CD14-positive monocyte (primary cell): ENCODE measurements at regions not wholly inside any gene's neighbourhood (a gene's known extent, or its start where the extent isn't known, plus 50 kb on each side); places are given as distances from the start of the nearest gene placed in this dataset.

Source experiments
- DNase-seq, 3 donors: peaks; one replicate each; pipeline ENCODE4 v3.0.0-alpha.2; 2011 to 2022
- H2AFZ ChIP-seq: 2 replicates; pipeline ENCODE4 v1.6.0; 2012; ENCODE audit warnings: mild to moderate bottlenecking, low read depth, low read length, inconsistent platforms; ENCODE audit not compliant: insufficient read depth, poor library complexity, severe bottlenecking
- H3K27ac ChIP-seq, 2 donors: 1 replicate in 1 of 2; 2 replicates in 1 of 2; pipeline ENCODE4 v1.5.1; 2012 to 2013; ENCODE audit warnings: low read length in 2 of 2, control low read depth in 1 of 2, inconsistent platforms in 1 of 2, low read depth in 1 of 2, mild to moderate bottlenecking in 1 of 2
- H3K27me3 ChIP-seq, 2 donors: one replicate each; pipeline versions ENCODE4 v1.6.0 to v1.6.1; 2011 to 2013; ENCODE audit warnings: low read length in 2 of 2; ENCODE audit not compliant: control insufficient read depth in 2 of 2, insufficient read depth in 2 of 2
- H3K36me3 ChIP-seq, 2 donors: replicated peaks in 1 of 2; 1 replicate in 1 of 2; 2 replicates in 1 of 2; pipeline versions ENCODE4 v1.5.1 to v1.6.1; 2012 to 2013; ENCODE audit warnings: low read length in 2 of 2, control low read depth in 1 of 2, inconsistent platforms in 1 of 2, mild to moderate bottlenecking in 1 of 2; ENCODE audit not compliant: insufficient read depth in 2 of 2, control insufficient read depth in 1 of 2
- H3K4me1 ChIP-seq, 2 donors: 1 replicate in 1 of 2; 2 replicates in 1 of 2; pipeline versions ENCODE4 v1.5.1 to v1.6.1; 2012 to 2013; ENCODE audit warnings: low read length in 2 of 2, control low read depth in 1 of 2, inconsistent platforms in 1 of 2, mild to moderate bottlenecking in 1 of 2, moderate library complexity in 1 of 2; ENCODE audit not compliant: insufficient read depth in 2 of 2, control insufficient read depth in 1 of 2
- H3K4me2 ChIP-seq: replicated peaks from 2 replicates; pipeline ENCODE3; 2012; ENCODE audit warnings: low read length, moderate library complexity, mild to moderate bottlenecking; ENCODE audit not compliant: poor library complexity, severe bottlenecking; ENCODE audit errors: extremely low read depth
- H3K4me3 ChIP-seq, 3 experiments: fragments of 200-600 bp in 1 of 3; sonication (generic) in 1 of 3; replicated peaks in 1 of 3; 1 replicate in 2 of 3; 2 replicates in 1 of 3; pipeline ENCODE4 v1.5.1; 2011 to 2013; ENCODE audit warnings: low read length in 3 of 3, mild to moderate bottlenecking in 3 of 3, control low read depth in 2 of 3, low read depth in 2 of 3, inconsistent platforms in 1 of 3, moderate library complexity in 1 of 3
- H3K79me2 ChIP-seq: 2 replicates; pipeline ENCODE4 v1.6.0; 2012; ENCODE audit warnings: mild to moderate bottlenecking, control low read depth, inconsistent platforms, low read length, moderate library complexity; ENCODE audit not compliant: insufficient read depth
- H3K9ac ChIP-seq: 2 replicates; pipeline ENCODE4 v1.6.0; 2017; ENCODE audit warnings: low read length, mild to moderate bottlenecking; ENCODE audit not compliant: insufficient read depth, poor library complexity, severe bottlenecking
- H3K9me3 ChIP-seq, 2 donors: replicated peaks in 1 of 2; 1 replicate in 1 of 2; 2 replicates in 1 of 2; pipeline versions ENCODE4 v1.5.1 to v1.6.1; 2012 to 2013; ENCODE audit warnings: low read length in 2 of 2, control low read depth in 1 of 2; ENCODE audit not compliant: control insufficient read depth in 1 of 2, insufficient read depth in 1 of 2
- H4K20me1 ChIP-seq: 2 replicates; pipeline ENCODE4 v1.6.0; 2012; ENCODE audit warnings: mild to moderate bottlenecking, low read length, control low read depth, moderate library complexity; ENCODE audit not compliant: insufficient read depth
- H3K27ac Mint-ChIP-seq, 7 donors: one replicate each; pipeline ENCODE4 v1.8.0; 2020; ENCODE audit warnings: mild to moderate bottlenecking in 7 of 7, mixed read lengths in 7 of 7, moderate library complexity in 6 of 7, inconsistent platforms in 2 of 7
- H3K27me3 Mint-ChIP-seq, 3 donors: one replicate each; pipeline ENCODE4 v1.8.0; 2021 to 2022; ENCODE audit warnings: low read depth in 3 of 3, mild to moderate bottlenecking in 3 of 3, mixed read lengths in 3 of 3, moderate library complexity in 3 of 3, inconsistent platforms in 1 of 3
- H3K36me3 Mint-ChIP-seq, 2 donors: one replicate each; pipeline ENCODE4 v1.8.0; 2020; ENCODE audit warnings: mixed read lengths in 2 of 2, inconsistent platforms in 1 of 2, mild to moderate bottlenecking in 1 of 2
- H3K4me1 Mint-ChIP-seq: one replicate; pipeline ENCODE4 v1.8.0; 2020; ENCODE audit warnings: mild to moderate bottlenecking, mixed read lengths
- H3K4me3 Mint-ChIP-seq, 2 donors: one replicate each; pipeline ENCODE4 v1.8.0; 2020; ENCODE audit warnings: mild to moderate bottlenecking in 2 of 2, mixed read lengths in 2 of 2, moderate library complexity in 1 of 2
- H3K9me3 Mint-ChIP-seq, 7 donors: one replicate each; pipeline ENCODE4 v1.8.0; 2020 to 2022; ENCODE audit warnings: mixed read lengths in 7 of 7, mild to moderate bottlenecking in 6 of 7, moderate library complexity in 6 of 7, inconsistent platforms in 2 of 7
- WGBS: methylation state at CpG from one replicate; pipeline ENCODE4 v1.1.5; 2013; ENCODE audit warnings: missing lambda C conversion rate; ENCODE audit not compliant: insufficient coverage; 5-methylcytosine and 5-hydroxymethylcytosine counted together
- intact Hi-C, 2 donors: fragments of 100-400 bp; cut with micrococcal nuclease; formaldehyde crosslinking; loops; one replicate each; pipeline versions ENCODE4 v1.15.0 to v1.15.1; 2023
- TF ChIP-seq, protein P1 (sequence below): fragments of 200-600 bp; IDR thresholded peaks from one replicate; pipeline ENCODE4 v1.8.0; 2022; ENCODE audit warnings: antibody characterized with exemption, mild to moderate bottlenecking

DNA sequence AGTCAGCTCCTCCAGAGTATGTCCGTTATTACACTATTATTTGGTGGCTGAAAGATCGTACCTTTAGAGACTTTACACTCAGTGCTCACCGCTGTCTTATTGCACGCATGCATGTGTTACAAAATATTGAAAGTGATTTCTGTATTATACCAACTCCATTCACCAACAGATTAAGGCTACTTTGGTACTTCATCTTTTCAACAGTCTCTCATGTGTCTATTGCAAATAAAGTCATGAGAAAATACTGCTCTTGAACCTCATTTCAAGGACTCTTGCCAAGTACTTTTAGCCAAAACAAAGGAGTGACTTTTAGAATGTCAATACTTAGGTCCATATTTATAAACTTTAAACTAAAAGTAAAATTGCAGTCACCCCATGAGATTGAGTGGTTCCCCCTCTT lies 503.6 kb downstream of the TMEM121 start:
- WGBS: 83% methylated on average over 1 of the region's 4 CpGs
- H3K4me3 Mint-ChIP-seq: no peak overlapping the region
- no peak overlapping the region for H3K4me3 ChIP-seq
- intact Hi-C loops: no loop called here
- H3K27me3 Mint-ChIP-seq: peaks cover 0 to 2% (median 2%) of the 10 kb centered on the region in 3 donors
- no peaks in the 10 kb centered on the region for H4K20me1 ChIP-seq
- no peaks in the 10 kb centered on the region for H3K79me2 ChIP-seq
- H3K36me3 Mint-ChIP-seq: no peaks in the 10 kb centered on the region
- H3K36me3 ChIP-seq: no peaks in the 10 kb centered on the region
- no peaks in the 10 kb centered on the region for H3K4me1 ChIP-seq
- DNase-seq: no peak
- H2AFZ ChIP-seq: no peak overlapping the region
- H3K9me3 Mint-ChIP-seq: peaks cover 0 to 1% (median 0%) of the 10 kb centered on the region in 7 donors
- no peaks in the 10 kb centered on the region for H3K9me3 ChIP-seq
- H3K4me1 Mint-ChIP-seq: no peaks in the 10 kb centered on the region
- H3K9ac ChIP-seq: no peak overlapping the region
- H3K27ac ChIP-seq: no peak overlapping the region
- H3K27me3 ChIP-seq: no peaks in the 10 kb centered on the region
- TF ChIP-seq, protein P1, sequence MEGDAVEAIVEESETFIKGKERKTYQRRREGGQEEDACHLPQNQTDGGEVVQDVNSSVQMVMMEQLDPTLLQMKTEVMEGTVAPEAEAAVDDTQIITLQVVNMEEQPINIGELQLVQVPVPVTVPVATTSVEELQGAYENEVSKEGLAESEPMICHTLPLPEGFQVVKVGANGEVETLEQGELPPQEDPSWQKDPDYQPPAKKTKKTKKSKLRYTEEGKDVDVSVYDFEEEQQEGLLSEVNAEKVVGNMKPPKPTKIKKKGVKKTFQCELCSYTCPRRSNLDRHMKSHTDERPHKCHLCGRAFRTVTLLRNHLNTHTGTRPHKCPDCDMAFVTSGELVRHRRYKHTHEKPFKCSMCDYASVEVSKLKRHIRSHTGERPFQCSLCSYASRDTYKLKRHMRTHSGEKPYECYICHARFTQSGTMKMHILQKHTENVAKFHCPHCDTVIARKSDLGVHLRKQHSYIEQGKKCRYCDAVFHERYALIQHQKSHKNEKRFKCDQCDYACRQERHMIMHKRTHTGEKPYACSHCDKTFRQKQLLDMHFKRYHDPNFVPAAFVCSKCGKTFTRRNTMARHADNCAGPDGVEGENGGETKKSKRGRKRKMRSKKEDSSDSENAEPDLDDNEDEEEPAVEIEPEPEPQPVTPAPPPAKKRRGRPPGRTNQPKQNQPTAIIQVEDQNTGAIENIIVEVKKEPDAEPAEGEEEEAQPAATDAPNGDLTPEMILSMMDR: no peak
- H3K27ac Mint-ChIP-seq: no peak overlapping the region
- no peak overlapping the region for H3K4me2 ChIP-seq

DNA sequence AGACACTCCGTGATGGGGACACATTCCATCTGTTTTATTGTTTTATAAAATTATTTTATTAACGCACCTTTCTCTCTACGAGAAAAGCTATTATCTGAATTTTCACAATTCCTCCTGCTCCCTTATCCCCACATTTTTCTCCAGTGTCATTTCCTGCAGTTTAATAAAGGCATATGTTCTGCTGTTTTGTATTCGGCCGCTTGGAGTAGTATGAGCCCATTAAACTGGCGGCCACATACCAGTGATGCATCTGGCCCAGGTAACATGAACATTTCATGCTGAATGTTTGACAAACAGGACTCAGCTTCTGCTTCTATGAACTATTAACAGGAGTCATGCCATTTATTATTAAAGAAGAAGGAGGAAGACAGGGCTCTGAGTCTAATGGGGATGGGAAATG lies 511.0 kb downstream of the TMEM121 start:
- H3K9me3 Mint-ChIP-seq: no peaks in the 10 kb centered on the region

More for the DNA sequence above, 511.0 kb downstream of the TMEM121 start:
- H3K4me3 Mint-ChIP-seq: no peak overlapping the region
- H3K4me1 Mint-ChIP-seq: no peaks in the 10 kb centered on the region
- no peaks in the 10 kb centered on the region for H3K36me3 Mint-ChIP-seq
- Histone ChIP-seq H3K79me2 (no peaks in the 10 kb centered on the region), H3K4me2 (no peak overlapping the region), H3K9me3 (no peaks in the 10 kb centered on the region), H3K4me3 (no peak overlapping the region), H3K4me1 (no peaks in the 10 kb centered on the region), H3K27ac (no peak overlapping the region), H4K20me1 (no peaks in the 10 kb centered on the region), H3K36me3 (no peaks in the 10 kb centered on the region), H2AFZ (no peak overlapping the region), H3K9ac (no peak overlapping the region), H3K27me3 (no peaks in the 10 kb centered on the region)
- WGBS: 82% methylated on average over 2 of the region's 6 CpGs
- no peak overlapping the region for H3K27ac Mint-ChIP-seq
- intact Hi-C loops: no loop called here
- peaks cover 0 to 2% (median 0%) of the 10 kb centered on the region in 3 donors for H3K27me3 Mint-ChIP-seq
- no peak for DNase-seq
- TF ChIP-seq, protein P1: no peak
